Esophagus (tissue), 2 donors: ENCODE measurements at regions not wholly inside any gene's neighbourhood (a gene's known extent, or its start where the extent isn't known, plus 50 kb on each side); places are given as distances from the start of the nearest gene placed in this dataset.

Experiments used
- H3K27ac ChIP-seq, 2 donors: one replicate each; pipeline ENCODE4 v1.5.1; 2013; ENCODE audit warnings: low read depth in 2 of 2, mild to moderate bottlenecking in 2 of 2, inconsistent platforms in 1 of 2, low read length in 1 of 2, moderate library complexity in 1 of 2
- H3K27me3 ChIP-seq, 2 donors: one replicate each; pipeline ENCODE4 v1.6.1; 2013; ENCODE audit warnings: low read length in 2 of 2, control low read depth in 1 of 2, mild to moderate bottlenecking in 1 of 2; ENCODE audit not compliant: insufficient read depth in 2 of 2, control insufficient read depth in 1 of 2
- H3K36me3 ChIP-seq, 2 donors: one replicate each; pipeline ENCODE4 v1.6.1; 2013; ENCODE audit warnings: low read length in 1 of 2; ENCODE audit not compliant: control insufficient read depth in 2 of 2, insufficient read depth in 2 of 2
- H3K4me1 ChIP-seq, 2 donors: one replicate each; pipeline ENCODE4 v1.6.1; 2013; ENCODE audit warnings: low read length in 1 of 2; ENCODE audit not compliant: control insufficient read depth in 2 of 2, insufficient read depth in 2 of 2
- H3K4me3 ChIP-seq, 2 donors: one replicate each; pipeline ENCODE4 v1.5.1; 2013; ENCODE audit warnings: low read length in 2 of 2, mild to moderate bottlenecking in 2 of 2, low read depth in 1 of 2, moderate library complexity in 1 of 2
- H3K9me3 ChIP-seq, 2 donors: one replicate each; pipeline ENCODE4 v1.6.1; 2013; ENCODE audit warnings: mild to moderate bottlenecking in 2 of 2, low read depth in 1 of 2, low read length in 1 of 2, moderate library complexity in 1 of 2; ENCODE audit not compliant: control insufficient read depth in 2 of 2, insufficient read depth in 1 of 2
- WGBS, 2 donors: extraction: QIAGEN DNeasy Blood & Tissue Kit; methylation state at CpG; one replicate each; pipeline ENCODE4 v1.1.7; 2013; 5-methylcytosine and 5-hydroxymethylcytosine counted together
- donor health status: healthy with polysubstance abuse.
- donor health status: Bipolar disorder and iron deficiency.

DNA sequence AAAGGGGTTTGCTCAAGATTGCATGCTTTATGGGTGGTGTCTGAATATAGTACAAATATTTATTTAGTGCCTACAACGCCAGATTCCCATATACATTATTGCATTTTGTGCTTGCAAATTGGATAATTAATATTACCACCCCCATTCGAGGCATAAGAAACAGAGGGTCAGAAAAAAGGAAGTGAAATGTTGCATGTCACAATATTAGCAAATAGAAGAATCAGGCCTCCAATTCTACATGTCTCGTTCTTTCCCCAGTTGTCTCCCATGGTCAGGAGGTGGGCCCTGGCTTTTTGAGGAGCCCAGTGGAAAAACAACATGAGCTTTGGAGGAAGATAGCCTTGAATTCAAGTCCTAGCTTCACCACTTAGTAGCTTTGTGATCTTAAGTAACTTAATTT lies 98.1 kb upstream of the CCDC112 start:
- H3K4me1 ChIP-seq = no peaks in the 10 kb centered on the region
- H3K27me3 ChIP-seq = no peaks in the 10 kb centered on the region
- H3K9me3 ChIP-seq = no peaks in the 10 kb centered on the region
- no peak overlapping the region for H3K27ac ChIP-seq
- 84 to 86% methylated on average over 3 of the region's 3 CpGs for WGBS, 2 donors
- no peak overlapping the region for H3K4me3 ChIP-seq
- H3K36me3 ChIP-seq = no peaks in the 10 kb centered on the region

DNA sequence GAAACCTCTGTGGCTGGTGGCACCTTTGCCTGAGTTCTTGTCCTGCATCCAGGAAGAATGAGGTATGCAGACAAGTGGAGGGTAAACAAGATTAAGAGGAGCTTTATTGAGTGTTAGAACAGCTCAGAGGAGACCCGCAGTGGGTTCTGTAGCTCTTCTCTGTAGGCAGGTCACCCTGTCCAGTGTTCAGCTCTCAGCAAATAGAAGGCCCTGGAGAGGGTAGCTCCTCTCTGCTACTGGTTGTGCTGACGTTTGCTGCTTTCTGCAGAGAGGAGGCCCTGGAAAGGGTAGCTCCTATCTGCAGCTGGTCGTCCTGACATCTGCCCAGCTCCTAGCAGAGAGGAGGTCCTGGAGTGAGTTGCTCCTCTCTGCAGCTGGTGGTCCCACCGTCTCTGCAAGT lies 96.8 kb upstream of the CCDC112 start:
- no peaks in the 10 kb centered on the region for H3K9me3 ChIP-seq
- H3K27ac ChIP-seq = no peak overlapping the region
- WGBS, 2 donors = 69 to 70% methylated on average over 4 of the region's 4 CpGs
- H3K4me1 ChIP-seq = no peaks in the 10 kb centered on the region
- no peaks in the 10 kb centered on the region for H3K27me3 ChIP-seq
- no peak overlapping the region for H3K4me3 ChIP-seq
- no peaks in the 10 kb centered on the region for H3K36me3 ChIP-seq

DNA sequence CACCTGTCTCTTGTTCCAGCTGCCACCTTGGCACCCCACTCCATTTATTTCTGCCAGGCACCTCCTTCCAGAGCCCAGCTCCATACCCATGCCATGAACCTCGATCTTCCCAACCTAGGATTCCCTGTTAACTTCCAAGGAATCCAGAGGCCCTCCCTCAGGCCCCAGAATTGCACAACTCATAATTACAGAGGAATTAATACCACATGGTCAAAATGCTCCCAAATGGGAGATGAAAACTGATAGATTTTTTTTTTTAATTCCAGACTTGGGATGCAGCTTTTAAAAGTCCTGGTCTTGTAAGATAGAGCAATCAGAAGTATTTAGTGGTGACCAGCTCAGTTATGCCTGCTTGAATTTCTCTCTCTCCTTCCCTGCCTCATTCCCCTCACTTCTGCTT lies 96.2 kb upstream of the CCDC112 start:
- no peaks in the 10 kb centered on the region for H3K27me3 ChIP-seq
- H3K27ac ChIP-seq = no peak overlapping the region
- H3K36me3 ChIP-seq = no peaks in the 10 kb centered on the region
- WGBS, 2 donors = 44 to 59% methylated on average over 1 of the region's 1 CpG
- H3K4me1 ChIP-seq = no peaks in the 10 kb centered on the region
- H3K9me3 ChIP-seq = no peaks in the 10 kb centered on the region
- H3K4me3 ChIP-seq = no peak overlapping the region

DNA sequence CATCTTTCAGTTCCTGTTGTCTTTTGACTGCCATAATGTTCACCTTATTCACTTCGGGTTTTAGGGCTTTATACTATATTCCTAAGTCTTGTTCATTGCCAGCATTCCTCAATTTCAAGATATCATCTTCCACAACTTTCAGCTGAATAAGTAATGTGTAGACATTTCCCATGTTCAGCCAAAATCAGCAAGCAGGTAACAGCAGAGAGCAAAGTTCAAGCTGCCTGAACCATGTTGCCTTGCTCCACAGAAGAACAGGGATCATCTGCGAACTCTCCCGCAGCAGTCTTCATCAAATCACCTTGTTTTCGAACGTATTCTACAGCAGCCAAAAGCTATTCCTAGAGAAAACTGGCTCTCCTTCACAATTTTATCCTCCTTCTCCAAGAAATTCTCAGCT lies 95.3 kb upstream of the CCDC112 start:
- no peaks in the 10 kb centered on the region for H3K9me3 ChIP-seq
- no peak overlapping the region for H3K27ac ChIP-seq
- H3K36me3 ChIP-seq = no peaks in the 10 kb centered on the region
- WGBS, 2 donors = 88 to 92% methylated on average over 5 of the region's 5 CpGs
- H3K27me3 ChIP-seq = no peaks in the 10 kb centered on the region
- H3K4me1 ChIP-seq = no peaks in the 10 kb centered on the region
- no peak overlapping the region for H3K4me3 ChIP-seq

DNA sequence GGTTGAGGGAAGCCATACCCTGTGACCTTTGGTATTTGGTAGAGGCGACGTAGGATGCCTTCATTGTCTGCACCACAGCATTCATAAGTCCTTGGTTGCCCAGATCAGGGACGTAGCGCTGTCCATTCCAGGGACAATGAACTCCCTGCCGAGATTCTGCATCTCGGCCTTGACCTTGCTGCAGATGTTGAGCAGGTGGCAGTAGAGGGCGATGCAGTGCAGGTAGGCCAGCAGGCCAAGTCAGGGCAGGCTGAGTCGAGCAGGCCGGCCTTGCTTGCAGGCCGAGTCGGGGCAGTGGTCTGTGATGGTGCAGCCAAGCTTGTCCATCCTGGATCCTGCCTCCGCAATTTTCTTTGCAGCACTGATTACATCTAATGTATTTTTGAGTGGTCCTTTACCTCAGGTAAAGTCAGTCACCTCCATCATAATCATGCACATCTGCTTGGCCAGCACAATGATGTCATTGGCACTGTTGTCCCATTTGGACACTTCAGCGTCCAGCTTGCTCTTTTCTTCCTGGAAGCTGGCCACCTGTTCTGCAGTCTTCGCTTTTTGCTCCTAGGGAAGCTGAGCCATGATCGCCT lies 93.4 kb upstream of the CCDC112 start:
- Histone ChIP-seq H3K27ac (no peak overlapping the region), H3K36me3 (no peaks in the 10 kb centered on the region), H3K4me1 (no peaks in the 10 kb centered on the region), H3K9me3 (no peaks in the 10 kb centered on the region), H3K4me3 (no peak overlapping the region), H3K27me3 (no peaks in the 10 kb centered on the region)
- 84 to 90% methylated on average over 15 of the region's 15 CpGs for WGBS, 2 donors

DNA sequence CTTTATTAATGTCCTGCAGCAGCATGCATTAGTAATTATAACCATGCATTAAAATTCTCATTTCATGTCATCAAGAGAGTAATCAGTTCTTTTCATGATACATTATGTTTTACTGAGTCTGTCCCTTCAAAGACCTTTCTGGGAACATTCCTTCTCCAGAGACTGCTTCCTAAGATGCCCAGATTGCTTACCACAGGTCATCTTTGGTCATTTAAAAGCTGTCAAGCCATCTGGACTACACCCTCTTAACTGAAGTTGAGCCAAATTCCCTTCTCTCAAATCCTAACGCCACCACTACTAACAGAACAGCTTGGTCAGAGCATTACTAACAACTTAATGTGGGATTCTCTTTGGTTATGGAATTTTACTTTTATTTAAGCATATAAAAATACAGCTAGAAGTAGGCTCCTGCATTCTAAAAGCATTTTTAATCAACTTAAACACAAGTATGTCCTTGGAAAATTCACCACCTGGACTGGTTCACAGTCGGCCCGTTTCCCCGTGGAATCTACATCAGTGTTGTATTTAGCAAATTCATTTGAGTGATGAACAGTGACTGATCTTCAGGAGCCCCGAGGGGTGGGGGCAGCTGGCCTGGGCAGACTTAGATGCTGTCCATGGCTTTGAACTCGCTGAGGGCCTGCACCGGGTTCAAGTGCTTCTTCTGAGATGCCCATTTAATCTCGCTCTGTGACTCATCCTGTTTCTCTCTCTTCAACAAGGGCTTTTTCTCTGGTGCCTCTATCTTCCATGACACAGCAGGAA lies 92.8 kb upstream of the CCDC112 start:
- 72 to 73% methylated on average over 8 of the region's 8 CpGs for WGBS, 2 donors
- Histone ChIP-seq H3K9me3 (no peaks in the 10 kb centered on the region), H3K27me3 (no peaks in the 10 kb centered on the region), H3K27ac (no peak overlapping the region), H3K4me3 (no peak overlapping the region), H3K36me3 (no peaks in the 10 kb centered on the region), H3K4me1 (no peaks in the 10 kb centered on the region)

DNA sequence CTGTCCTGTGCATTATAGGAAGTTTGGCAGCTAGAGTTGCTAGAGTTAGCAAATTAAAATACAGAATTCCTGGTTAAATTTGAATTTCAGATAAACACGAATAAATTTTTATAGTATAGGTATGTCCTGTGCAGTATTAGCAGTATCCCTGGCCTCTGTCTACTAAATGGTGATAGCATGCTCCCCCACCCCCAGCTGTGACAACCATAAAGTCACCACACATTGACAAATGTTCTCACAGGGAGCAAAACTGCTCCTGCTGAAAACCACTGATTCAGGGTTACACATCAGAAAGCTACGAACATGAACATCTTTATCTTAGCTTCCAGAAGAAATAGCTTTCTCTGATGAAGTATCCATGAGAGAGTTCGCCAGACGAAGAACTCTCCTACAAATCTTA lies 91.8 kb upstream of the CCDC112 start:
- no peaks in the 10 kb centered on the region for H3K27me3 ChIP-seq
- H3K4me3 ChIP-seq = no peak overlapping the region
- H3K9me3 ChIP-seq = no peaks in the 10 kb centered on the region
- H3K4me1 ChIP-seq = no peaks in the 10 kb centered on the region
- WGBS, 2 donors = 70 to 76% methylated on average over 4 of the region's 4 CpGs
- no peak overlapping the region for H3K27ac ChIP-seq
- H3K36me3 ChIP-seq = no peaks in the 10 kb centered on the region

DNA sequence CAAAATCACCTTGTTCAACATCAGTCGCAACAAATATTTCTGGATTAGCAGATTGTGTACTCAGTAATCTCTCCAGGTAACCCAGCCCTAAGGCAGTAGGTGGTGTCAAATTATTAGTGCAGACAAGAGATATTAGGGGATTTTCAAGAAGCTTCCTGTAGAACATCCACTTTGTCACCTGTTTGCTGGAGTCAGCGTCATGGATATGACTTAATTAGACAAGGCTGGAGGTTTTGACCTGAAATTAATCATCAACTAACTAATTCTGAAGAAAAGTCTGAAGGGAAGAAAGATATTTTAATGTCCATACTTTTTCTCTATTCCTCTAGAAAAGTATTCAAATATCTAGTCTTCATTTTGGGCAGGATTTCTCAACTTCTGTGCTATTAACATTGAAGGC lies 91.4 kb upstream of the CCDC112 start:
- WGBS, 2 donors = 59 to 60% methylated on average over 2 of the region's 2 CpGs
- H3K9me3 ChIP-seq = no peaks in the 10 kb centered on the region
- H3K4me3 ChIP-seq = no peak overlapping the region
- no peaks in the 10 kb centered on the region for H3K36me3 ChIP-seq
- H3K27ac ChIP-seq = no peak overlapping the region
- H3K27me3 ChIP-seq = no peaks in the 10 kb centered on the region
- H3K4me1 ChIP-seq = no peaks in the 10 kb centered on the region

DNA sequence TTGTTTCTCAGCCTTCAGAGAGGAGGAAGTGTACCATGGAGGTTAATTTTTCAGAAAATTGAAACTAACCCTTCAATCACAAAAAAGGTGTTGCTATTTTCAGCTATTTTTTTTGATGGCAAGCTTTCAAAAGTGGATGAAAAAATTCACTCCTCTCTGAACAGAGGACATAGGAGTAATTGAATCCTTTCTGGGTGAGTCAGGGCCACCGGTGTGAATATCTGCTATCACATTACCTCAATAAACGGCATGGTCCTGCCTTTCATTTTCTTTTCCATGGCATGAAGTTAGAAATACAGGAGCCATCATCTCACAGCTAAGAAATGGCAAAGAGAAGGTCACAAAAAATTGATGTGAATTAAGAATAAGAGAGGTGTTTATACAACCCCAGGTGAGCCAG lies 90.2 kb upstream of the CCDC112 start:
- Histone ChIP-seq H3K36me3 (no peaks in the 10 kb centered on the region), H3K27me3 (no peaks in the 10 kb centered on the region), H3K4me1 (no peaks in the 10 kb centered on the region), H3K27ac (no peak overlapping the region), H3K9me3 (no peaks in the 10 kb centered on the region), H3K4me3 (no peak overlapping the region)
- WGBS, 2 donors = 93 to 97% methylated on average over 2 of the region's 2 CpGs
